ENCODE measurements at regions not wholly inside any gene's neighbourhood (a gene's known extent, or its start where the extent isn't known, plus 50 kb on each side); places are given as distances from the start of the nearest gene placed in this dataset.

GRCh38 chr5:116864838-116865190 lies 290.2 kb upstream of the SEMA6A start:
- Histone ChIP-seq H3K9me3 (replicated peaks; ENCODE audit: control insufficient read depth, insufficient read depth, low read length) (no peaks in the 10 kb centered on the region; the same call in 2 of the 3 replicates), H3K36me3 (ENCODE audit: control insufficient read depth in 2 of 2, insufficient read depth in 2 of 2, low read length in 1 of 2) (no peaks in the 10 kb centered on the region), H3K4me2 (ENCODE audit: control insufficient read depth, insufficient read depth) (no peak overlapping the region), H3K4me3 (no peak overlapping the region), H3K4me1 (ENCODE audit: control insufficient read depth, insufficient read depth, low read length) (no peaks in the 10 kb centered on the region), H3K9ac (ENCODE audit: control insufficient read depth, insufficient read depth, low read length) (no peak overlapping the region), H2AFZ (ENCODE audit: control insufficient read depth, low read depth, low read length) (no peak overlapping the region), H4K20me1 (ENCODE audit: control insufficient read depth, insufficient read depth) (no peaks in the 10 kb centered on the region), H3K27ac (ENCODE audit: control insufficient read depth, insufficient read depth) (no peak overlapping the region), H3K79me2 (ENCODE audit: control insufficient read depth, insufficient read depth, low read length) (no peaks in the 10 kb centered on the region), H3K27me3 (replicated peaks in 1 of 2; ENCODE audit: control insufficient read depth in 2 of 2, insufficient read depth in 2 of 2, low read length in 1 of 2) (no peaks in the 10 kb centered on the region)
- no peak for TF ChIP-seq GATAD2B (conservative IDR thresholded peaks at IDR 0.05; ENCODE audit: low read depth)
- TF ChIP-seq EGR1 (IDR thresholded peaks at IDR 0.05; ENCODE audit: borderline replicate concordance in 1 of 2, low read depth in 2 of 2, low read length in 2 of 2) = no peak
- no peak for TF ChIP-seq ATF7 (IDR thresholded peaks at IDR 0.05; ENCODE audit: low read depth)
- DNase-seq (ENCODE audit: low read depth, low spot score) (no peak), FAIRE-seq (no peak), ATAC-seq (no peak)
- ChIA-PET CTCF (interaction anchor here (1.3 to 1.6 kb wide), 2 partner anchors 10 to 24 kb away, joined by 3 to 5 read pairs; no protein-coding TSS in a partner anchor), RAD21 (ENCODE audit: unreplicated experiment) (interaction anchor here (0.6 to 1.1 kb wide), 3 partner anchors 19 to 288 kb away, joined by 3 to 4 read pairs (median 3); no protein-coding TSS in a partner anchor), SMC1A (ENCODE audit: uncharacterized antibody, unreplicated experiment) (interaction anchor here (1.0 to 1.4 kb wide), 4 partner anchors 9 to 92 kb away, joined by 3 to 4 read pairs (median 4); no protein-coding TSS in a partner anchor), POLR2A (no interaction called here)
- in situ Hi-C loops (cut with MboI) = no loop called here
- intact Hi-C loops (cut with micrococcal nuclease; ENCODE audit: unreplicated experiment) = no loop called here
- no TSS peak for BruUV-seq (replicated peaks)

DNA sequence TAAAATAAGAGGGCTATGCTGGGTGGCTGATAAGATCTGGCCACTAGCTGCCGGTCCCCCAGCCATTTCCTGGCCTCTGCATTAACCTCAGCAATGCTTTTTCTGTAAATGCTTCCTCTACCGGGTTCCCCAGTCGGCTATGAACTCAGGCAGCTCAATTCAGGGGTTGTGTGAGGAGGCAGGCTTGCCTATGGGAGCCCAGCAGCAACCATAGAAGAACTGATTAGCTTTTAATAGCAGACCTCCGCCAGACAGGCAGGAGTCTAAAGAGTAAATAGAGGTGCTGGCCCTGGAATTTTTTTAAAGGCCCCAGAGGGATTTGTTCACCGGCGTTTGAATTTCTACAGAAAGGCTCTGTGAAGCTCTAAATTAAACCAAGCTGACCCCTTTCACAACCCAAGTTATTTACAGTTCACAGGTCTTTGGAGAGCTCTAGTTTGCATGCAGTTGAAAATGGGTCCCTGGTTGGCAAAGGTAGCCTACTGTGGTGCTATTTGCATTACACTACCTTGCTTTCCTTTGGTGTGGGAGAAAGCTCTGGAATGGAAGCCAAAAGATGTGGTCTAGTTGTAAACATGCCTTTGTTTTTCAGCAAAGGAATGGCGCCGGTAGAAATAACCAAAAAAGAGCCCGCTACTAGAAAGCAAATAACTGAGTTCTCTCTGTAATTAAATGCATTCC lies 289.7 kb upstream of the SEMA6A start:
- no peaks in the 10 kb centered on the region for H3K79me2 ChIP-seq (ENCODE audit: control insufficient read depth, insufficient read depth, low read length)
- H3K27me3 ChIP-seq (replicated peaks in 1 of 2; ENCODE audit: control insufficient read depth in 2 of 2, insufficient read depth in 2 of 2, low read length in 1 of 2) = no peaks in the 10 kb centered on the region
- RAD21 ChIA-PET (ENCODE audit: unreplicated experiment) = interaction anchor here (1.1 kb wide), 2 partner anchors 20 to 288 kb away, joined by 3 read pairs; no protein-coding TSS in a partner anchor
- no peak overlapping the region for H2AFZ ChIP-seq (ENCODE audit: control insufficient read depth, low read depth, low read length)
- no TSS peak for BruUV-seq (replicated peaks)
- H3K27ac ChIP-seq (ENCODE audit: control insufficient read depth, insufficient read depth) = no peak overlapping the region
- H3K9ac ChIP-seq (ENCODE audit: control insufficient read depth, insufficient read depth, low read length) = no peak overlapping the region
- H3K36me3 ChIP-seq (ENCODE audit: control insufficient read depth in 2 of 2, insufficient read depth in 2 of 2, low read length in 1 of 2) = no peaks in the 10 kb centered on the region
- DNase-seq (ENCODE audit: low read depth, low spot score) = no peak
- WGBS (ENCODE audit: insufficient coverage, insufficient replicate concordance, low lambda C conversion rate, missing lambda C conversion rate) = 48% methylated on average over 9 of the region's 9 CpGs
- ATAC-seq = no peak
- H3K4me3 ChIP-seq = no peak overlapping the region
- H3K9me3 ChIP-seq (replicated peaks; ENCODE audit: control insufficient read depth, insufficient read depth, low read length) = no peaks in the 10 kb centered on the region; the same call in 2 of the 3 replicates
- POLR2A ChIA-PET = no interaction called here
- no peaks in the 10 kb centered on the region for H3K4me1 ChIP-seq (ENCODE audit: control insufficient read depth, insufficient read depth, low read length)
- in situ Hi-C loops (cut with MboI) = no loop called here
- CTCF ChIA-PET = interaction anchor here (0.9 to 1.6 kb wide), 4 partner anchors 9 to 190 kb away, joined by 3 to 5 read pairs (median 3); no protein-coding TSS in a partner anchor
- no peaks in the 10 kb centered on the region for H4K20me1 ChIP-seq (ENCODE audit: control insufficient read depth, insufficient read depth)
- FAIRE-seq = no peak
- intact Hi-C loops (cut with micrococcal nuclease; ENCODE audit: unreplicated experiment) = no loop called here
- SMC1A ChIA-PET (ENCODE audit: uncharacterized antibody, unreplicated experiment) = interaction anchor here (1.0 to 1.4 kb wide), 4 partner anchors 8 to 91 kb away, joined by 3 to 4 read pairs (median 4); no protein-coding TSS in a partner anchor
- no peak overlapping the region for H3K4me2 ChIP-seq (ENCODE audit: control insufficient read depth, insufficient read depth)
- TF ChIP-seq ZNF622 (IDR thresholded peaks at IDR 0.05) (no peak), GATAD2B (conservative IDR thresholded peaks at IDR 0.05; ENCODE audit: low read depth) (no peak), CHD2 (IDR thresholded peaks at IDR 0.05; ENCODE audit: borderline replicate concordance, low read depth, low read length) (no peak), SUZ12 (IDR thresholded peaks at IDR 0.05; ENCODE audit: unreplicated experiment) (no peak), SPI1 (IDR thresholded peaks at IDR 0.05; ENCODE audit: borderline replicate concordance, insufficient read depth, low read depth, low read length) (no peak), RCOR1 (conservative IDR thresholded peaks at IDR 0.05; ENCODE audit: low read depth, low read length) (no peak), SMARCA5 (IDR thresholded peaks at IDR 0.05) (no peak), ZSCAN29 (IDR thresholded peaks at IDR 0.05) (no peak)
- TF ChIP-seq, protein P1, sequence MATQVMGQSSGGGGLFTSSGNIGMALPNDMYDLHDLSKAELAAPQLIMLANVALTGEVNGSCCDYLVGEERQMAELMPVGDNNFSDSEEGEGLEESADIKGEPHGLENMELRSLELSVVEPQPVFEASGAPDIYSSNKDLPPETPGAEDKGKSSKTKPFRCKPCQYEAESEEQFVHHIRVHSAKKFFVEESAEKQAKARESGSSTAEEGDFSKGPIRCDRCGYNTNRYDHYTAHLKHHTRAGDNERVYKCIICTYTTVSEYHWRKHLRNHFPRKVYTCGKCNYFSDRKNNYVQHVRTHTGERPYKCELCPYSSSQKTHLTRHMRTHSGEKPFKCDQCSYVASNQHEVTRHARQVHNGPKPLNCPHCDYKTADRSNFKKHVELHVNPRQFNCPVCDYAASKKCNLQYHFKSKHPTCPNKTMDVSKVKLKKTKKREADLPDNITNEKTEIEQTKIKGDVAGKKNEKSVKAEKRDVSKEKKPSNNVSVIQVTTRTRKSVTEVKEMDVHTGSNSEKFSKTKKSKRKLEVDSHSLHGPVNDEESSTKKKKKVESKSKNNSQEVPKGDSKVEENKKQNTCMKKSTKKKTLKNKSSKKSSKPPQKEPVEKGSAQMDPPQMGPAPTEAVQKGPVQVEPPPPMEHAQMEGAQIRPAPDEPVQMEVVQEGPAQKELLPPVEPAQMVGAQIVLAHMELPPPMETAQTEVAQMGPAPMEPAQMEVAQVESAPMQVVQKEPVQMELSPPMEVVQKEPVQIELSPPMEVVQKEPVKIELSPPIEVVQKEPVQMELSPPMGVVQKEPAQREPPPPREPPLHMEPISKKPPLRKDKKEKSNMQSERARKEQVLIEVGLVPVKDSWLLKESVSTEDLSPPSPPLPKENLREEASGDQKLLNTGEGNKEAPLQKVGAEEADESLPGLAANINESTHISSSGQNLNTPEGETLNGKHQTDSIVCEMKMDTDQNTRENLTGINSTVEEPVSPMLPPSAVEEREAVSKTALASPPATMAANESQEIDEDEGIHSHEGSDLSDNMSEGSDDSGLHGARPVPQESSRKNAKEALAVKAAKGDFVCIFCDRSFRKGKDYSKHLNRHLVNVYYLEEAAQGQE (IDR thresholded peaks at IDR 0.05; ENCODE audit: low read depth, low read length) = no peak
- TF ChIP-seq, protein P2, sequence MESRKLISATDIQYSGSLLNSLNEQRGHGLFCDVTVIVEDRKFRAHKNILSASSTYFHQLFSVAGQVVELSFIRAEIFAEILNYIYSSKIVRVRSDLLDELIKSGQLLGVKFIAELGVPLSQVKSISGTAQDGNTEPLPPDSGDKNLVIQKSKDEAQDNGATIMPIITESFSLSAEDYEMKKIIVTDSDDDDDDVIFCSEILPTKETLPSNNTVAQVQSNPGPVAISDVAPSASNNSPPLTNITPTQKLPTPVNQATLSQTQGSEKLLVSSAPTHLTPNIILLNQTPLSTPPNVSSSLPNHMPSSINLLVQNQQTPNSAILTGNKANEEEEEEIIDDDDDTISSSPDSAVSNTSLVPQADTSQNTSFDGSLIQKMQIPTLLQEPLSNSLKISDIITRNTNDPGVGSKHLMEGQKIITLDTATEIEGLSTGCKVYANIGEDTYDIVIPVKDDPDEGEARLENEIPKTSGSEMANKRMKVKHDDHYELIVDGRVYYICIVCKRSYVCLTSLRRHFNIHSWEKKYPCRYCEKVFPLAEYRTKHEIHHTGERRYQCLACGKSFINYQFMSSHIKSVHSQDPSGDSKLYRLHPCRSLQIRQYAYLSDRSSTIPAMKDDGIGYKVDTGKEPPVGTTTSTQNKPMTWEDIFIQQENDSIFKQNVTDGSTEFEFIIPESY (IDR thresholded peaks at IDR 0.05) = no peak

Measured in GM12878 (cell line).